MG63 (cell line): ENCODE measurements at regions not wholly inside any gene's neighbourhood (a gene's known extent, or its start where the extent isn't known, plus 50 kb on each side); places are given as distances from the start of the nearest gene placed in this dataset.
A peak's percentile ranks its signal among the peaks of the same experiment; 100 is the strongest.
"Not testable (repeated sequence)": the region's sequence is repeated elsewhere in the genome, so short reads cannot be mapped to it uniquely, and the experiment has no call there.

Experiments used
- DNase-seq: peaks from one replicate; pipeline ENCODE4 v3.0.0-alpha.2; 2020
- H3K27me3 ChIP-seq: fragments of 250-450 bp; sonication (Bioruptor Pico); 2 replicates; pipeline ENCODE4 v1.5.1; 2020; ENCODE audit warnings: mild to moderate bottlenecking, moderate library complexity
- H3K36me3 ChIP-seq: fragments of 250-450 bp; sonication (Bioruptor Pico); 2 replicates; pipeline ENCODE4 v1.5.1; 2020; ENCODE audit warnings: mild to moderate bottlenecking, moderate library complexity
- H3K4me3 ChIP-seq: fragments of 250-450 bp; sonication (Bioruptor Pico); 2 replicates; pipeline ENCODE4 v1.5.1; 2020; ENCODE audit warnings: mild to moderate bottlenecking, moderate library complexity
- H3K9me3 ChIP-seq: fragments of 250-450 bp; sonication (Bioruptor Pico); 2 replicates; pipeline ENCODE4 v1.5.1; 2020; ENCODE audit warnings: mild to moderate bottlenecking, moderate library complexity

- Histone ChIP-seq H3K9me3 (no peaks in the 10 kb centered on the region), H3K4me3 (no peak overlapping the region), H3K27me3 (no peaks in the 10 kb centered on the region), H3K36me3 (no peaks in the 10 kb centered on the region)
- DNase-seq: no peak
These were observed 105.7 kb downstream of the RNASET2 start for GRCh38 chr6:166850677-166851076.

GRCh38 chr6:166849749-166850183 is 106.6 kb downstream of the RNASET2 start:
- no peaks in the 10 kb centered on the region for H3K27me3 ChIP-seq
- H3K9me3 ChIP-seq: no peaks in the 10 kb centered on the region
- no peaks in the 10 kb centered on the region for H3K36me3 ChIP-seq
- DNase-seq: no peak
- H3K4me3 ChIP-seq: no peak overlapping the region

GRCh38 chr6:166848979-166849748 is 107.2 kb downstream of the RNASET2 start:
- H3K27me3 ChIP-seq: no peaks in the 10 kb centered on the region

GRCh38 chr6:166846446-166847142 is 109.8 kb downstream of the RNASET2 start:
- H3K9me3 ChIP-seq, H3K4me3 ChIP-seq, DNase-seq, H3K27me3 ChIP-seq, H3K36me3 ChIP-seq: not testable (repeated sequence)

More at GRCh38 chr6:166848979-166849748, 107.2 kb downstream of the RNASET2 start:
- H3K36me3 ChIP-seq: no peaks in the 10 kb centered on the region
- H3K4me3 ChIP-seq: no peak overlapping the region
- no peaks in the 10 kb centered on the region for H3K9me3 ChIP-seq
- DNase-seq: no peak

- DNase-seq: no peak
- no peaks in the 10 kb centered on the region for H3K36me3 ChIP-seq
- no peaks in the 10 kb centered on the region for H3K27me3 ChIP-seq
- H3K9me3 ChIP-seq: no peaks in the 10 kb centered on the region
- no peak overlapping the region for H3K4me3 ChIP-seq
These were observed 113.7 kb downstream of the RNASET2 start for GRCh38 chr6:166842607-166843006.

GRCh38 chr6:166841216-166841615 is 115.1 kb downstream of the RNASET2 start:
- H3K27me3 ChIP-seq: no peaks in the 10 kb centered on the region
- no peaks in the 10 kb centered on the region for H3K9me3 ChIP-seq
- no peaks in the 10 kb centered on the region for H3K36me3 ChIP-seq
- H3K4me3 ChIP-seq: no peak overlapping the region
- DNase-seq: no peak

GRCh38 chr6:166839569-166839968 is 116.8 kb downstream of the RNASET2 start:
- no peak for DNase-seq
- Histone ChIP-seq H3K9me3 (no peaks in the 10 kb centered on the region), H3K4me3 (no peak overlapping the region), H3K36me3 (no peaks in the 10 kb centered on the region), H3K27me3 (no peaks in the 10 kb centered on the region; the same call in 1 of the 2 replicates)

GRCh38 chr6:166838987-166839386 is 117.4 kb downstream of the RNASET2 start:
- H3K4me3 ChIP-seq: no peak overlapping the region
- no peaks in the 10 kb centered on the region for H3K36me3 ChIP-seq
- H3K9me3 ChIP-seq: no peaks in the 10 kb centered on the region
- no peak for DNase-seq
- H3K27me3 ChIP-seq: no peaks in the 10 kb centered on the region; the same call in 1 of the 2 replicates

GRCh38 chr6:166836785-166837718 is 119.3 kb downstream of the RNASET2 start:
- Histone ChIP-seq H3K36me3 (no peaks in the 10 kb centered on the region), H3K9me3 (no peaks in the 10 kb centered on the region), H3K27me3 (no peaks in the 10 kb centered on the region; the same call in 1 of the 2 replicates), H3K4me3 (no peak overlapping the region)
- DNase-seq: no peak

GRCh38 chr6:166834049-166834448 is 122.3 kb downstream of the RNASET2 start:
- H3K27me3 ChIP-seq: no peaks in the 10 kb centered on the region; the same call in 1 of the 2 replicates
- no peak for DNase-seq
- H3K4me3 ChIP-seq: no peak overlapping the region
- H3K9me3 ChIP-seq: no peaks in the 10 kb centered on the region
- no peaks in the 10 kb centered on the region for H3K36me3 ChIP-seq

- H3K27me3 ChIP-seq: peaks cover 9% of the 10 kb centered on the region; the same call in 1 of the 2 replicates
- no peak for DNase-seq
These were observed 125.4 kb downstream of the RNASET2 start for GRCh38 chr6:166830891-166831363.

GRCh38 chr6:166830185-166830890 is 126.0 kb downstream of the RNASET2 start:
- Histone ChIP-seq H3K4me3 (no peak overlapping the region), H3K36me3 (no peaks in the 10 kb centered on the region), H3K27me3 (peaks cover 9% of the 10 kb centered on the region; the same call in 1 of the 2 replicates), H3K9me3 (no peaks in the 10 kb centered on the region)
- DNase-seq: no peak

More at GRCh38 chr6:166830891-166831363, 125.4 kb downstream of the RNASET2 start:
- Histone ChIP-seq H3K36me3 (no peaks in the 10 kb centered on the region), H3K4me3 (no peak overlapping the region), H3K9me3 (no peaks in the 10 kb centered on the region)

GRCh38 chr6:166826264-166826663 is 130.1 kb downstream of the RNASET2 start:
- H3K4me3 ChIP-seq: no peak overlapping the region
- no peaks in the 10 kb centered on the region for H3K36me3 ChIP-seq
- H3K9me3 ChIP-seq: no peaks in the 10 kb centered on the region
- no peak for DNase-seq
- H3K27me3 ChIP-seq: peaks cover 11% of the 10 kb centered on the region; the same call in 1 of the 2 replicates

GRCh38 chr6:166825553-166826145 is 130.7 kb downstream of the RNASET2 start:
- Histone ChIP-seq H3K9me3 (no peaks in the 10 kb centered on the region), H3K27me3 (peaks cover 11% of the 10 kb centered on the region; the same call in 1 of the 2 replicates), H3K36me3 (no peaks in the 10 kb centered on the region), H3K4me3 (no peak overlapping the region)
- peak; percentile 28 for DNase-seq

GRCh38 chr6:166824880-166825250 is 131.5 kb downstream of the RNASET2 start:
- Histone ChIP-seq H3K9me3 (no peaks in the 10 kb centered on the region), H3K36me3 (no peaks in the 10 kb centered on the region), H3K27me3 (peaks cover 11% of the 10 kb centered on the region; the same call in 1 of the 2 replicates), H3K4me3 (no peak overlapping the region)
- no peak for DNase-seq
